Epithelial cell of esophagus (primary cell): ENCODE measurements at regions not wholly inside any gene's neighbourhood (a gene's known extent, or its start where the extent isn't known, plus 50 kb on each side); places are given as distances from the start of the nearest gene placed in this dataset.

Experiments used
- DNase-seq: peaks from one replicate; pipeline ENCODE4 v3.0.0; 2010; ENCODE audit warnings: low read depth
- H3K4me3 ChIP-seq: 2 replicates; pipeline ENCODE4 v1.5.1; 2011; ENCODE audit warnings: mild to moderate bottlenecking, low read length, control low read depth
- TF ChIP-seq, protein P1 (sequence below): IDR thresholded peaks from 2 replicates; pipeline ENCODE4 v1.5.1; 2011; ENCODE audit warnings: low read depth, mild to moderate bottlenecking, low read length, control low read depth, inconsistent platforms; ENCODE audit not compliant: insufficient read depth; ENCODE audit errors: missing control alignments

DNA sequence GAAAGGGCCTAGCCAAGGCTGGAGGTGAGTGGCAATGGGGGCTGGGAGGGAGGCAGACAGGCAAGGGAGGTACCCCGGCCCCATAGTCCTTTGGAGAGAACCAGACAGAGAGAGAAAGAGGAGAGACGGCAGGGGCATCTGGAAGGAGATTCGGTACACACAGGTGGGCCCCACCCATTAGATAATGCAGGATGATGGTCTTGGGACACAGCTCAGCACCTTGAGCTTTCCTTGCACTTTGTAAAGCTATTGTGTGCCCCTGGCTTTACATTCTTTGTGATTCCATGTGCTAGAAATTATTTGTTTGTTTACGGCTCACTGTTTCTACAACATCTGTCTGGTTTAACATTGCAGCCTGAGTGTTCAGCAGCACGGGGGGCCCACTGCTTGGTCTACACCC lies 83.1 kb downstream of the CTAGE1 start:
- no peak overlapping the region for H3K4me3 ChIP-seq
- TF ChIP-seq, protein P1, sequence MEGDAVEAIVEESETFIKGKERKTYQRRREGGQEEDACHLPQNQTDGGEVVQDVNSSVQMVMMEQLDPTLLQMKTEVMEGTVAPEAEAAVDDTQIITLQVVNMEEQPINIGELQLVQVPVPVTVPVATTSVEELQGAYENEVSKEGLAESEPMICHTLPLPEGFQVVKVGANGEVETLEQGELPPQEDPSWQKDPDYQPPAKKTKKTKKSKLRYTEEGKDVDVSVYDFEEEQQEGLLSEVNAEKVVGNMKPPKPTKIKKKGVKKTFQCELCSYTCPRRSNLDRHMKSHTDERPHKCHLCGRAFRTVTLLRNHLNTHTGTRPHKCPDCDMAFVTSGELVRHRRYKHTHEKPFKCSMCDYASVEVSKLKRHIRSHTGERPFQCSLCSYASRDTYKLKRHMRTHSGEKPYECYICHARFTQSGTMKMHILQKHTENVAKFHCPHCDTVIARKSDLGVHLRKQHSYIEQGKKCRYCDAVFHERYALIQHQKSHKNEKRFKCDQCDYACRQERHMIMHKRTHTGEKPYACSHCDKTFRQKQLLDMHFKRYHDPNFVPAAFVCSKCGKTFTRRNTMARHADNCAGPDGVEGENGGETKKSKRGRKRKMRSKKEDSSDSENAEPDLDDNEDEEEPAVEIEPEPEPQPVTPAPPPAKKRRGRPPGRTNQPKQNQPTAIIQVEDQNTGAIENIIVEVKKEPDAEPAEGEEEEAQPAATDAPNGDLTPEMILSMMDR = no peak
- no peak for DNase-seq

DNA sequence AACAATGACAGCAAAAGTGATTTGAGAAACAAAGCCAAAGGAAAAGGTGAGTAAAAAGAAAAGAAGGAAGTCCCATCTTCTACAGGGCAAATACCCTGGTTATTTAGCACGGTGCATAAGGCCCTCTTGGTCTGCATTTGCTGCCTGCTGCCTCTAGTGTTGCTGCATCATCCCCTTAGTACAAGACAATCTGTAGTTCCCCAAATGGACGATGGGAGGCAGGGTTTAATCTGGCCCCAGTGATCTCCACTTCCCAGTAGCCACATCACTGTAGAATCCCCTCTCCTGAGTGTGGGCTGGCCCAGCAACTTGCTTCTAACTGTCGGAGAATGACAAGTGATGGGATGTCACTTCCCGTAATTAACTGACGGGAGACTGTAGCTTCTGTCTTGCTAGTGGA lies 85.1 kb downstream of the CTAGE1 start:
- TF ChIP-seq, protein P1 = no peak
- DNase-seq = no peak

DNA sequence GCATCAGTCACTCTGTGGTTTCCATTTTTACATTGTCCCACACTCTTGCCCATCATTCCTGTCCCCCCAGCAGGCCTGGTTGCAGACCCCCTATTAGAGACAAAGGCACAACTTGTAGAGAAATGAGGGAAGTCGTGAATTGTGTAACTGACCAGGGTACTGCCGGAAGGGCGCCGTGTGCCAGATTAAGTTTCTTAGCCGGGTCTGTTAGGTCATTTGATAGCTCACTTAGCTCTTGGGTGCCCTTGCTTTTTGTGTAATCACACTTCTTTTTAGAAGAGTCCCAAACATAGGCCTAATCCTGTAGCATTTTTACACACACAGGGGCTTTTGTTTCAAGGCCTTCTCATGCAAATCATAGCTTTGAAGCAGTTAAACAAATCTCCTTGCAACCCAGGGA lies 87.2 kb downstream of the CTAGE1 start:
- no peak overlapping the region for H3K4me3 ChIP-seq
- TF ChIP-seq, protein P1 = no peak
- DNase-seq = no peak

More for the DNA sequence above, 85.1 kb downstream of the CTAGE1 start:
- no peak overlapping the region for H3K4me3 ChIP-seq

DNA sequence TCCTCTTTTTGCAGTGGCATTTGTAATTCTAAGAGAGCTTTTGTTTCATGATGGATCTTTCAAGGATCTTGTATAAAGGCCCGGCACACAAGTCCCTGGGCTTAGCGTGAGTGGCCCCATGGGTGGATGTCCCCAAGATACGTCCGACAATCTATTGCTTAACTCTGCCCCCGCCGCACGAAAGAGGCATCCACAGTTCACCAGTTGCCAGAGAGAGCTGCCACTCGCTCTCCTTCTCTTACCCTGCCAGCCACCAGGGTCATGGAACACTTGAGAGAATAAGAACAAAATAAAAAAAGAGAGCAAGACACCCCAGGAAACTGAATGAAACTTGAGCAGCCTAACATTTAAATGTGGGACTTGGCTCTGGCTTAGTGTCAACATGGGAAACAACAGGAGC lies 92.3 kb downstream of the CTAGE1 start:
- DNase-seq = no peak
- H3K4me3 ChIP-seq = no peak overlapping the region
- TF ChIP-seq, protein P1 = no peak

DNA sequence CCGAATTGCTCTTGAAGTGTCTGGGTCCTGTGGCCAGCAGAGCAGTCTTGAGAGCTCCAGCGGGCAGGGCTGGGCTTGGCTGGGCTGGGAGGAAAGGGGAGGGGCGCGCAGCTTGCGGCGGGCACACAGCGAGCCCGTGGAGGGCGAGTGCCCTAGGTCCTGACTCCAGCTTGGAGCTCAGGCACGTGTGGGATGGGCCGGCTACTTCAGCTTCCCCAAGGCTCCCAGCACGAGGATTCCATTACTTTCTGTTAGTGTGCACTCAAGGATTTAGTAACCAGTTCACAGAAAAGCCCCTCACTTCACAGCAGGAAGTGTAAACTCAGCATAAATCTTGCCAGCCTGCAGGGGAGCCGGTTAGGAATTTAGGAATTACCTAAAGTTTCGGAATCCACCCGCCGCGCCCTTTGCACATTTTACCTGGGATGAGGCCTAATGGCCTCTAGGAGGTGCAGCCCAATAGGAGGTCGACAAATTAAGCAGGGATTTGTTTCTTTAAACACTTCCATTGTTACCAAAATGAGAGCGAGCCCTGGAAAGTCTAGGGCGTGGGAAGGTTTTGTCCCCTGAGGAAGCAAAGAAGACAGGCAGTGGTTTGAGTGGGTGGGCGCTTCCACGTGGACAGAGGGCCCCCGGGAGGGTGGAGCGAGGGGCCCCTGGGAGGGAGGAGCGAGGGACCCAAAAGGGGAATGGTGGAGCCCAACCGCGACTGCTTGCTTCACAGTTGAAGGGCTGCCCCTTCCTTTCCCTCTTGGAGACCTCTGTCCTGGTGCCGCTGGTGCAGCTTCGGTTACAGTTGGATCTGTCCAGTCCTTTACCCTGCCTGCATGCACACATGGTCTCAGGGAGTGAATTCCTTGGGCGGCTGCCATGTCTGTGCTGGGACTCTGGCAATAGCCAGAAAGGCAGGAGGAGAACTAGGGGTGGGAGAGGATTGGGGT lies 93.3 kb downstream of the CTAGE1 start:
- DNase-seq = peak; percentile 46
- H3K4me3 ChIP-seq = no peak overlapping the region
- TF ChIP-seq, protein P1 = peak; percentile 42

DNA sequence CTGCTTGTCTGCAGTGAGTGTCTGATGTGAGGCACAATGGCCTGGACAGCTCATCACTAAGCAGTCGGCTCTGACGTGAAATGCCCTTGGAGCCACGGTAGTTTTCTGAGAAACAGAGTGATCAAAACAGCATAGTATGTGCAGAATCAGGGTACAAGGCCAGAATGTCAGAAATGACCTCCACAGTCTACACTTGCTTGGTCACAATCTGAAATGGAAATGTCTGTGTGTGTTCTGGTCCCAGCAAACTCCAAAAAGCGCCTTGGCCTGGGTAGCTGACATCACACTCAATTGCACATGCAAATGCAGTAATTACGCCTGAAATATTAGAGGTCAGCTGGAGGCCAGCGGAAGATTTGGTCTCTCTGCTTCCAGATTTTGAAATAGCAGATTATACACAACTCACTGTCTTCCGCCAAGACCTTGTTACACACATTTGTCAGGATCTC lies 95.4 kb downstream of the CTAGE1 start:
- no peak overlapping the region for H3K4me3 ChIP-seq
- DNase-seq = no peak

More for the DNA sequence above, 95.4 kb downstream of the CTAGE1 start:
- TF ChIP-seq, protein P1 = no peak
